Smooth muscle cell (in vitro differentiated cells): ENCODE measurements at regions not wholly inside any gene's neighbourhood (a gene's known extent, or its start where the extent isn't known, plus 50 kb on each side); places are given as distances from the start of the nearest gene placed in this dataset.
"Not testable (repeated sequence)": the region's sequence is repeated elsewhere in the genome, so short reads cannot be mapped to it uniquely, and the experiment has no call there.

Source experiments
- DNase-seq: peaks from one replicate; lab custom pipeline; 2025; ENCODE audit not compliant: unreplicated experiment; lab: John Stamatoyannopoulos, UW
- H2AFZ ChIP-seq: fragments of 200-600 bp; sonication (generic); 2 replicates; pipeline ENCODE4 v1.6.0; 2016; ENCODE audit warnings: antibody characterized with exemption, low read depth, mild to moderate bottlenecking
- H3F3A ChIP-seq: fragments of 200-600 bp; sonication (generic); 2 replicates; pipeline ENCODE4 v1.6.0; 2017; ENCODE audit warnings: antibody characterized with exemption, low read depth
- H3K27ac ChIP-seq: fragments of 200-600 bp; sonication (generic); 2 replicates; pipeline ENCODE4 v1.5.1; 2016; ENCODE audit warnings: low read depth, mild to moderate bottlenecking
- H3K27me3 ChIP-seq: fragments of 200-600 bp; sonication (generic); 2 replicates; pipeline ENCODE4 v1.6.1; 2016; ENCODE audit warnings: low read depth, mild to moderate bottlenecking
- H3K36me3 ChIP-seq: fragments of 200-600 bp; sonication (generic); 2 replicates; pipeline ENCODE4 v1.5.1; 2016; ENCODE audit warnings: low read depth
- H3K4me1 ChIP-seq: fragments of 200-600 bp; sonication (generic); 2 replicates; pipeline ENCODE4 v1.5.1; 2016; ENCODE audit warnings: low read depth
- H3K4me2 ChIP-seq: fragments of 200-600 bp; sonication (generic); 2 replicates; pipeline ENCODE4 v1.6.0; 2016; ENCODE audit warnings: mild to moderate bottlenecking
- H3K4me3 ChIP-seq: fragments of 200-600 bp; sonication (generic); 2 replicates; pipeline ENCODE4 v1.5.1; 2016; ENCODE audit warnings: mild to moderate bottlenecking
- H3K79me2 ChIP-seq: fragments of 200-600 bp; sonication (generic); 2 replicates; pipeline ENCODE4 v1.6.0; 2016; ENCODE audit warnings: low read depth, mild to moderate bottlenecking
- H3K9ac ChIP-seq: fragments of 200-600 bp; sonication (generic); 2 replicates; pipeline ENCODE4 v1.6.0; 2016; ENCODE audit warnings: low read depth
- H3K9me3 ChIP-seq: fragments of 200-600 bp; sonication (generic); replicated peaks from 2 replicates; pipeline ENCODE4 v1.5.1; 2016; ENCODE audit warnings: low read depth
- H4K20me1 ChIP-seq: fragments of 200-600 bp; sonication (generic); 2 replicates; pipeline ENCODE4 v1.6.0; 2016; ENCODE audit warnings: low read depth
- CTCF ChIP-seq: fragments of 200-600 bp; sonication (generic); IDR thresholded peaks from 2 replicates; pipeline ENCODE4 v1.5.1; 2017; ENCODE audit warnings: borderline replicate concordance, mild to moderate bottlenecking, antibody characterized with exemption; ENCODE audit not compliant: insufficient read depth, poor library complexity, severe bottlenecking
- WGBS: methylation state at CpG from one replicate; pipeline ENCODE4 v1.1.7; 2016; ENCODE audit warnings: low lambda C conversion rate; 5-methylcytosine and 5-hydroxymethylcytosine counted together

- no peak overlapping the region for H3K9ac ChIP-seq
- H3K4me1 ChIP-seq, result no peaks in the 10 kb centered on the region
- H3F3A ChIP-seq, result no peaks in the 10 kb centered on the region
- H4K20me1 ChIP-seq, result no peaks in the 10 kb centered on the region
- H3K79me2 ChIP-seq, result no peaks in the 10 kb centered on the region
- H3K4me2 ChIP-seq, result no peak overlapping the region
- no peak for DNase-seq
- no peak for TF ChIP-seq CTCF
- no peak overlapping the region for H3K27ac ChIP-seq
- no peaks in the 10 kb centered on the region for H3K27me3 ChIP-seq
- H2AFZ ChIP-seq, result no peak overlapping the region
- H3K4me3 ChIP-seq, result no peak overlapping the region
- H3K9me3 ChIP-seq, result no peaks in the 10 kb centered on the region
- no peaks in the 10 kb centered on the region for H3K36me3 ChIP-seq
Measured at GRCh38 chr11:87572881-87573280, 535.1 kb downstream of the TMEM135 start.

GRCh38 chr11:87560352-87560751 is 522.6 kb downstream of the TMEM135 start:
- no peak for TF ChIP-seq CTCF
- H3K36me3 ChIP-seq, result no peaks in the 10 kb centered on the region
- no peak overlapping the region for H3K4me3 ChIP-seq
- H3K4me1 ChIP-seq, result no peaks in the 10 kb centered on the region
- no peak overlapping the region for H3K9ac ChIP-seq
- H3F3A ChIP-seq, result no peaks in the 10 kb centered on the region
- H3K27ac ChIP-seq, result no peak overlapping the region
- WGBS, result 100% methylated on average over 1 of the region's 1 CpG
- H3K27me3 ChIP-seq, result no peaks in the 10 kb centered on the region
- H4K20me1 ChIP-seq, result no peaks in the 10 kb centered on the region
- no peak overlapping the region for H2AFZ ChIP-seq
- no peak for DNase-seq
- H3K79me2 ChIP-seq, result no peaks in the 10 kb centered on the region
- H3K9me3 ChIP-seq, result no peaks in the 10 kb centered on the region
- no peak overlapping the region for H3K4me2 ChIP-seq

GRCh38 chr11:87559852-87560251 is 522.1 kb downstream of the TMEM135 start:
- not testable (repeated sequence) for H3K9me3 ChIP-seq, H2AFZ ChIP-seq, DNase-seq, H3K4me3 ChIP-seq, H3F3A ChIP-seq, H4K20me1 ChIP-seq, H3K36me3 ChIP-seq, H3K27ac ChIP-seq, H3K4me2 ChIP-seq, H3K4me1 ChIP-seq, H3K27me3 ChIP-seq, H3K9ac ChIP-seq, H3K79me2 ChIP-seq
- WGBS, result 91% methylated on average over 3 of the region's 3 CpGs

GRCh38 chr11:87555101-87555500 is 517.4 kb downstream of the TMEM135 start:
- DNase-seq, result no peak

More at GRCh38 chr11:87555101-87555500, 517.4 kb downstream of the TMEM135 start:
- no peaks in the 10 kb centered on the region for H3K79me2 ChIP-seq
- TF ChIP-seq CTCF, result no peak
- H3K36me3 ChIP-seq, result no peaks in the 10 kb centered on the region
- H3F3A ChIP-seq, result no peaks in the 10 kb centered on the region
- no peaks in the 10 kb centered on the region for H3K9me3 ChIP-seq
- WGBS, result 47% methylated on average over 2 of the region's 2 CpGs
- no peaks in the 10 kb centered on the region for H3K4me1 ChIP-seq
- no peak overlapping the region for H3K9ac ChIP-seq
- no peak overlapping the region for H3K4me3 ChIP-seq
- no peak overlapping the region for H2AFZ ChIP-seq
- H3K27me3 ChIP-seq, result no peaks in the 10 kb centered on the region
- no peak overlapping the region for H3K4me2 ChIP-seq
- H3K27ac ChIP-seq, result no peak overlapping the region
- no peaks in the 10 kb centered on the region for H4K20me1 ChIP-seq
